GM23248 (cell line): ENCODE measurements at regions not wholly inside any gene's neighbourhood (a gene's known extent, or its start where the extent isn't known, plus 50 kb on each side); places are given as distances from the start of the nearest gene placed in this dataset.

Experiments used
- EZH2 ChIP-seq: fragments of 200-600 bp; sonication (generic); IDR thresholded peaks from 2 replicates; pipeline ENCODE4 v1.6.1; 2018; ENCODE audit warnings: antibody characterized with exemption, mild to moderate bottlenecking; ENCODE audit not compliant: insufficient read depth, poor library complexity, severe bottlenecking
- EZH2phosphoT487 ChIP-seq: fragments of 200-600 bp; sonication (generic); IDR thresholded peaks from 2 replicates; pipeline ENCODE4 v1.6.1; 2018; ENCODE audit warnings: antibody characterized with exemption, moderate library complexity, mild to moderate bottlenecking, low read depth; ENCODE audit not compliant: insufficient read depth

- TF ChIP-seq EZH2phosphoT487 (no peak), EZH2 (no peak)
These were observed 160.1 kb upstream of the ATP10A start for GRCh38 chr15:26023231-26023630.
